Smooth muscle cell (in vitro differentiated cells): ENCODE measurements at regions not wholly inside any gene's neighbourhood (a gene's known extent, or its start where the extent isn't known, plus 50 kb on each side); places are given as distances from the start of the nearest gene placed in this dataset.

Experiments used
- DNase-seq: peaks from one replicate; lab custom pipeline; 2025; ENCODE audit not compliant: unreplicated experiment; lab: John Stamatoyannopoulos, UW
- H2AFZ ChIP-seq: fragments of 200-600 bp; sonication (generic); 2 replicates; pipeline ENCODE4 v1.6.0; 2016; ENCODE audit warnings: antibody characterized with exemption, low read depth, mild to moderate bottlenecking
- H3F3A ChIP-seq: fragments of 200-600 bp; sonication (generic); 2 replicates; pipeline ENCODE4 v1.6.0; 2017; ENCODE audit warnings: antibody characterized with exemption, low read depth
- H3K27ac ChIP-seq: fragments of 200-600 bp; sonication (generic); 2 replicates; pipeline ENCODE4 v1.5.1; 2016; ENCODE audit warnings: low read depth, mild to moderate bottlenecking
- H3K27me3 ChIP-seq: fragments of 200-600 bp; sonication (generic); 2 replicates; pipeline ENCODE4 v1.6.1; 2016; ENCODE audit warnings: low read depth, mild to moderate bottlenecking
- H3K36me3 ChIP-seq: fragments of 200-600 bp; sonication (generic); 2 replicates; pipeline ENCODE4 v1.5.1; 2016; ENCODE audit warnings: low read depth
- H3K4me1 ChIP-seq: fragments of 200-600 bp; sonication (generic); 2 replicates; pipeline ENCODE4 v1.5.1; 2016; ENCODE audit warnings: low read depth
- H3K4me2 ChIP-seq: fragments of 200-600 bp; sonication (generic); 2 replicates; pipeline ENCODE4 v1.6.0; 2016; ENCODE audit warnings: mild to moderate bottlenecking
- H3K4me3 ChIP-seq: fragments of 200-600 bp; sonication (generic); 2 replicates; pipeline ENCODE4 v1.5.1; 2016; ENCODE audit warnings: mild to moderate bottlenecking
- H3K79me2 ChIP-seq: fragments of 200-600 bp; sonication (generic); 2 replicates; pipeline ENCODE4 v1.6.0; 2016; ENCODE audit warnings: low read depth, mild to moderate bottlenecking
- H3K9ac ChIP-seq: fragments of 200-600 bp; sonication (generic); 2 replicates; pipeline ENCODE4 v1.6.0; 2016; ENCODE audit warnings: low read depth
- H3K9me3 ChIP-seq: fragments of 200-600 bp; sonication (generic); replicated peaks from 2 replicates; pipeline ENCODE4 v1.5.1; 2016; ENCODE audit warnings: low read depth
- H4K20me1 ChIP-seq: fragments of 200-600 bp; sonication (generic); 2 replicates; pipeline ENCODE4 v1.6.0; 2016; ENCODE audit warnings: low read depth
- WGBS: methylation state at CpG from one replicate; pipeline ENCODE4 v1.1.7; 2016; ENCODE audit warnings: low lambda C conversion rate; 5-methylcytosine and 5-hydroxymethylcytosine counted together
- TF ChIP-seq, protein P1 (sequence below): fragments of 200-600 bp; sonication (generic); IDR thresholded peaks from 2 replicates; pipeline ENCODE4 v1.5.1; 2017; ENCODE audit warnings: borderline replicate concordance, mild to moderate bottlenecking, antibody characterized with exemption; ENCODE audit not compliant: insufficient read depth, poor library complexity, severe bottlenecking

DNA sequence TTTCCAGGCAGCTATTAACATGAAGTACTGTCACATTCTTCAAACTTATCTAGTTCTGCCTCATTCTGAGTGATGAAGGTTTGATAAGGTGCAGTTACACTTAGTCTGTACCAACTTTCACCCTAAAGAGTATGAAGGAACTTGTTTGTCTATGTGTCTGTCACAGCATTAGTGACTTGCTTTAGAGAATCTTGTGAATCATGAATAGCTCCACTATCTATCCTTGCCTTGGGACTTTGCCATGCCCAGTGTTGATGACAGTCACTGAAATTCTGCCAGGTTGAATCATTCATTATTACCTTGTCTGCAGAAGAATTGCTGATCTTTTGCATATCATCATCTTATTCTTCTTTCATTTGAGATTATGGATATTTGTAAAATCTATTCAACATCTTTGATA lies 50.9 kb upstream of the A1CF start:
- no peaks in the 10 kb centered on the region for H4K20me1 ChIP-seq
- DNase-seq: no peak
- H3K4me3 ChIP-seq: no peak overlapping the region
- H3F3A ChIP-seq: no peaks in the 10 kb centered on the region
- no peaks in the 10 kb centered on the region for H3K79me2 ChIP-seq
- H2AFZ ChIP-seq: no peak overlapping the region
- H3K36me3 ChIP-seq: no peaks in the 10 kb centered on the region
- TF ChIP-seq, protein P1, sequence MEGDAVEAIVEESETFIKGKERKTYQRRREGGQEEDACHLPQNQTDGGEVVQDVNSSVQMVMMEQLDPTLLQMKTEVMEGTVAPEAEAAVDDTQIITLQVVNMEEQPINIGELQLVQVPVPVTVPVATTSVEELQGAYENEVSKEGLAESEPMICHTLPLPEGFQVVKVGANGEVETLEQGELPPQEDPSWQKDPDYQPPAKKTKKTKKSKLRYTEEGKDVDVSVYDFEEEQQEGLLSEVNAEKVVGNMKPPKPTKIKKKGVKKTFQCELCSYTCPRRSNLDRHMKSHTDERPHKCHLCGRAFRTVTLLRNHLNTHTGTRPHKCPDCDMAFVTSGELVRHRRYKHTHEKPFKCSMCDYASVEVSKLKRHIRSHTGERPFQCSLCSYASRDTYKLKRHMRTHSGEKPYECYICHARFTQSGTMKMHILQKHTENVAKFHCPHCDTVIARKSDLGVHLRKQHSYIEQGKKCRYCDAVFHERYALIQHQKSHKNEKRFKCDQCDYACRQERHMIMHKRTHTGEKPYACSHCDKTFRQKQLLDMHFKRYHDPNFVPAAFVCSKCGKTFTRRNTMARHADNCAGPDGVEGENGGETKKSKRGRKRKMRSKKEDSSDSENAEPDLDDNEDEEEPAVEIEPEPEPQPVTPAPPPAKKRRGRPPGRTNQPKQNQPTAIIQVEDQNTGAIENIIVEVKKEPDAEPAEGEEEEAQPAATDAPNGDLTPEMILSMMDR: no peak
- H3K9ac ChIP-seq: no peak overlapping the region
- H3K27me3 ChIP-seq: no peaks in the 10 kb centered on the region
- no peaks in the 10 kb centered on the region for H3K9me3 ChIP-seq
- H3K4me2 ChIP-seq: no peak overlapping the region
- H3K4me1 ChIP-seq: peaks cover 4% of the 10 kb centered on the region
- no peak overlapping the region for H3K27ac ChIP-seq

DNA sequence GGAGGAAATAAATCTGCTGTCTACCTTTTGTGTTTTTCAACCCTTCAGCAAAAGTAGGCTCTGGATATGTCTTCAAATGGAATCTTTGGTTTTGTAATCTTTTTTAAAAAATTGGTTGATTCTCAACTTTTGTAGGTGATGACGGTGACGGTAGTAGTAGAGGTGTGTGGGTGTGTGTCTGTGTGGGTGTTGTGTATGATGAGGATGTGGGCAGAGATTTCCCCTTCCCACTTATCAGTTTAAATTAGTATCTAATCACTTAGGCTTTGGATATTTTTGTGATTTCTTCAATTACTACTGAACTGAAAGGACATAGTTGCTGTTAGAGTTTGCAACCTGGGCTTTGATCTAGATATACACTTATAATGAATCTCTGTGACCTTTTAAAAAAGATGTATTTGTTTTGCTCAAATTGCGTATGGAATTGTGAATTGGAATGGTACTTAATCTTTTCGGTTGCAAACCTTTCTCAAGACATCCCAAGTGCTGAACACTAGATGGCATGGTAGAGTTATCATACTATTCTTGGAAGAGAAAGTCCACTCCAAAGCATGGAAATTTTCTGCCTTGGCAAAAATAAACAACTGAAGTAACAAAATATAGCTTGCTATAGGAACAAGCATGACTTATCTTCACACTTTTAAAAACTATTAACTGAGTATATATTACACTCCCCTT lies 51.9 kb upstream of the A1CF start:
- WGBS: 35% methylated on average over 4 of the region's 4 CpGs
- H3K4me3 ChIP-seq: no peak overlapping the region
- H2AFZ ChIP-seq: no peak overlapping the region
- H3K4me1 ChIP-seq: peaks cover 2% of the 10 kb centered on the region
- no peaks in the 10 kb centered on the region for H3F3A ChIP-seq
- no peaks in the 10 kb centered on the region for H4K20me1 ChIP-seq
- H3K27ac ChIP-seq: no peak overlapping the region
- TF ChIP-seq, protein P1: peak; percentile 59
- H3K9ac ChIP-seq: no peak overlapping the region
- no peaks in the 10 kb centered on the region for H3K9me3 ChIP-seq
- no peak for DNase-seq
- H3K79me2 ChIP-seq: no peaks in the 10 kb centered on the region
- no peaks in the 10 kb centered on the region for H3K36me3 ChIP-seq
- no peaks in the 10 kb centered on the region for H3K27me3 ChIP-seq
- H3K4me2 ChIP-seq: no peak overlapping the region

DNA sequence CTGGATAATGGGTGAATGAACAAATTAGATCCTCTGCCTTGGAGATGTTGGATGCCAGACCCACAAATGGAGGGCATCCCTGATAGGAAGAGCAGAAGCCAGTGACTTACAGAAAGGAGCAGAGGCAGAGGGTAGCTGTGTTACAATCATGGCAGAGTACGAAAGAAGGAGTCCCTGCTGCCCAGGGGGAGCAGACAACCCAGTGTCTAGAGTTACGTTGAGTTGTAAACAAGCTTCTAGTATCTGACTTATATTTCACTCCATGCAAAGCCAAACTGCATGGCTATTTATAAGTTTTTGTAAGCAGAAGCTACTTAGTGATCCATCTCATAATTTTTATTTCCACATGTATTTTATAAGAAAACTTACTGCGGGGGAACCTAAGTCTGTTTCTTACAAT lies 56.2 kb upstream of the A1CF start:
- Histone ChIP-seq H3K4me3 (no peak overlapping the region), H3K79me2 (no peaks in the 10 kb centered on the region), H3K36me3 (no peaks in the 10 kb centered on the region), H3K27me3 (no peaks in the 10 kb centered on the region), H3K9ac (no peak overlapping the region), H2AFZ (no peak overlapping the region), H4K20me1 (no peaks in the 10 kb centered on the region), H3K4me2 (no peak overlapping the region), H3K9me3 (no peaks in the 10 kb centered on the region), H3F3A (no peaks in the 10 kb centered on the region), H3K4me1 (no peaks in the 10 kb centered on the region), H3K27ac (no peak overlapping the region)
- TF ChIP-seq, protein P1: no peak
- no peak for DNase-seq
- 78% methylated on average over 3 of the region's 3 CpGs for WGBS
